H9 (cell line): ENCODE measurements at regions not wholly inside any gene's neighbourhood (a gene's known extent, or its start where the extent isn't known, plus 50 kb on each side); places are given as distances from the start of the nearest gene placed in this dataset.

ENCODE experiments used
- DNase-seq: peaks from one replicate; pipeline ENCODE4 v3.0.0-alpha.2; 2017
- H2AFZ ChIP-seq: one replicate; pipeline ENCODE4 v1.6.1; 2013; ENCODE audit warnings: mild to moderate bottlenecking, low read length, control low read depth, moderate library complexity
- H2AK5ac ChIP-seq: 2 replicates; pipeline ENCODE4 v1.6.1; 2013; ENCODE audit warnings: low read length, control low read depth, mixed read lengths; ENCODE audit not compliant: insufficient read length
- H2BK120ac ChIP-seq: one replicate; pipeline ENCODE4 v1.6.1; 2013; ENCODE audit warnings: low read depth, mild to moderate bottlenecking, low read length, control low read depth, inconsistent platforms; ENCODE audit not compliant: poor library complexity, severe bottlenecking
- H2BK12ac ChIP-seq: 2 replicates; pipeline ENCODE4 v1.6.1; 2013; ENCODE audit warnings: low read length, control low read depth, mixed read lengths, low read depth; ENCODE audit not compliant: insufficient read length
- H2BK15ac ChIP-seq: 2 replicates; pipeline ENCODE4 v1.6.1; 2013; ENCODE audit warnings: low read depth, low read length, control low read depth
- H2BK20ac ChIP-seq: one replicate; pipeline ENCODE4 v1.6.1; 2013; ENCODE audit warnings: low read depth, mild to moderate bottlenecking, low read length, control low read depth, inconsistent platforms; ENCODE audit not compliant: poor library complexity, severe bottlenecking
- H2BK5ac ChIP-seq: 2 replicates; pipeline ENCODE4 v1.6.1; 2013; ENCODE audit warnings: low read length, control low read depth, mixed read lengths; ENCODE audit not compliant: insufficient read length
- H3K14ac ChIP-seq: 2 replicates; pipeline ENCODE4 v1.6.1; 2013; ENCODE audit warnings: low read length, control low read depth; ENCODE audit not compliant: insufficient read depth
- H3K18ac ChIP-seq: 2 replicates; pipeline ENCODE4 v1.6.1; 2013; ENCODE audit warnings: low read depth, mild to moderate bottlenecking, mixed read lengths, low read length, control low read depth; ENCODE audit not compliant: insufficient read length
- H3K23ac ChIP-seq: 2 replicates; pipeline ENCODE4 v1.6.1; 2013; ENCODE audit warnings: low read length, control low read depth, mixed read lengths, low read depth; ENCODE audit not compliant: insufficient read length
- H3K23me2 ChIP-seq: 2 replicates; pipeline ENCODE4 v1.6.1; 2013; ENCODE audit warnings: low read depth, mild to moderate bottlenecking, mixed read lengths, low read length, control low read depth; ENCODE audit not compliant: insufficient read length, poor library complexity, severe bottlenecking
- H3K27ac ChIP-seq: 2 replicates; pipeline ENCODE4 v1.5.1; 2013; ENCODE audit warnings: low read length, control low read depth, mixed read lengths, low read depth; ENCODE audit not compliant: insufficient read length
- H3K27me3 ChIP-seq: 2 replicates; pipeline ENCODE4 v1.6.1; 2013; ENCODE audit warnings: low read length, control low read depth, inconsistent platforms; ENCODE audit not compliant: insufficient read depth
- H3K4ac ChIP-seq: 2 replicates; pipeline ENCODE4 v1.6.1; 2013; ENCODE audit warnings: low read depth, mild to moderate bottlenecking, control low read depth, inconsistent platforms, low read length, moderate library complexity
- H3K4me1 ChIP-seq: 2 replicates; pipeline ENCODE4 v1.6.1; 2013; ENCODE audit warnings: low read length, control low read depth, inconsistent platforms; ENCODE audit not compliant: insufficient read depth
- H3K4me2 ChIP-seq: 2 replicates; pipeline ENCODE4 v1.6.1; 2013; ENCODE audit warnings: low read length, control low read depth, mixed read lengths; ENCODE audit not compliant: insufficient read length, insufficient read depth
- H3K56ac ChIP-seq: 2 replicates; pipeline ENCODE4 v1.6.1; 2013; ENCODE audit warnings: low read depth, mild to moderate bottlenecking, mixed read lengths, low read length, control low read depth; ENCODE audit not compliant: insufficient read length
- H3K79me1 ChIP-seq: 2 replicates; pipeline ENCODE4 v1.6.1; 2013; ENCODE audit warnings: low read depth, mild to moderate bottlenecking, moderate library complexity, low read length, control low read depth, inconsistent platforms; ENCODE audit not compliant: insufficient read depth, poor library complexity, severe bottlenecking
- H3K79me2 ChIP-seq: 2 replicates; pipeline ENCODE4 v1.6.1; 2013; ENCODE audit warnings: low read length, control low read depth, inconsistent platforms; ENCODE audit not compliant: insufficient read depth
- H3K9ac ChIP-seq: 2 replicates; pipeline ENCODE4 v1.6.1; 2013; ENCODE audit warnings: low read length, control low read depth, mixed read lengths; ENCODE audit not compliant: insufficient read length; ENCODE audit errors: extremely low read depth
- H3K9me3 ChIP-seq: one replicate; pipeline ENCODE4 v1.6.1; 2013; ENCODE audit warnings: low read depth, low read length, inconsistent platforms; ENCODE audit not compliant: control insufficient read depth
- H3T11ph ChIP-seq: one replicate; pipeline ENCODE4 v1.6.1; 2013; ENCODE audit warnings: mild to moderate bottlenecking, low read length, control low read depth, inconsistent platforms
- H4K20me1 ChIP-seq: one replicate; pipeline ENCODE4 v1.6.1; 2013; ENCODE audit not compliant: control insufficient read depth, insufficient read length, insufficient read depth
- H4K5ac ChIP-seq: 2 replicates; pipeline ENCODE4 v1.6.1; 2013; ENCODE audit warnings: low read depth, mild to moderate bottlenecking, mixed read lengths, low read length, control low read depth; ENCODE audit not compliant: insufficient read length
- H4K8ac ChIP-seq: replicated peaks from 2 replicates; pipeline ENCODE4 v1.6.1; 2013; ENCODE audit warnings: low read length, control low read depth, mixed read lengths, low read depth; ENCODE audit not compliant: insufficient read length
- H4K91ac ChIP-seq: 2 replicates; pipeline ENCODE4 v1.6.1; 2013; ENCODE audit warnings: low read depth, mild to moderate bottlenecking, moderate library complexity, mixed read lengths, low read length, control low read depth; ENCODE audit not compliant: insufficient read length
- H3K27ac Mint-ChIP-seq, 3 experiments: 2 replicates in 2 of 3; 3 replicates in 1 of 3; pipeline ENCODE4 v1.8.0; 2020 to 2021; ENCODE audit warnings: mixed read lengths in 3 of 3, mild to moderate bottlenecking in 1 of 3, moderate library complexity in 1 of 3
- H3K27me3 Mint-ChIP-seq: 2 replicates; pipeline ENCODE4 v1.8.0; 2021; ENCODE audit warnings: low read depth, mild to moderate bottlenecking, moderate library complexity, mixed read lengths
- H3K36me3 Mint-ChIP-seq, 3 experiments: 2 replicates in 2 of 3; 3 replicates in 1 of 3; pipeline ENCODE4 v1.8.0; 2020 to 2021; ENCODE audit warnings: low read depth in 3 of 3, mixed read lengths in 3 of 3; ENCODE audit not compliant: insufficient read depth in 1 of 3
- H3K4me1 Mint-ChIP-seq, 2 experiments: 2 replicates each; pipeline ENCODE4 v1.8.0; 2020; ENCODE audit warnings: mixed read lengths in 2 of 2
- H3K4me3 Mint-ChIP-seq, 2 experiments: 2 replicates in 1 of 2; 3 replicates in 1 of 2; pipeline ENCODE4 v1.8.0; 2020 to 2021; ENCODE audit warnings: mild to moderate bottlenecking in 2 of 2, mixed read lengths in 2 of 2, moderate library complexity in 1 of 2
- H3K9me3 Mint-ChIP-seq, 2 experiments: 2 replicates in 1 of 2; 3 replicates in 1 of 2; pipeline ENCODE4 v1.8.0; 2020; ENCODE audit warnings: mild to moderate bottlenecking in 2 of 2, mixed read lengths in 2 of 2, moderate library complexity in 1 of 2
- CTCF ChIP-seq: fragments of 200-600 bp; sonication (generic); conservative IDR thresholded peaks from 3 replicates; pipeline ENCODE4 v1.8.0; 2021; ENCODE audit warnings: antibody characterized with exemption, mild to moderate bottlenecking
- WGBS: extraction: QIAGEN DNeasy Blood & Tissue Kit; methylation state at CpG from one replicate; pipeline ENCODE4 v1.1.7; 2013; ENCODE audit warnings: missing lambda C conversion rate, low lambda C conversion rate, mixed read lengths; ENCODE audit not compliant: insufficient read length; ENCODE audit errors: extremely low coverage; 5-methylcytosine and 5-hydroxymethylcytosine counted together

GRCh38 chr2:100744184-100744583 lies 75.8 kb upstream of the NPAS2 start:
- Histone ChIP-seq H3K4me1 (no peaks in the 10 kb centered on the region), H2BK20ac (no peak overlapping the region), H3K27ac (no peak overlapping the region), H2AFZ (no peak overlapping the region), H4K91ac (no peak overlapping the region), H2BK15ac (no peak overlapping the region), H4K20me1 (no peaks in the 10 kb centered on the region), H3K14ac (no peak overlapping the region), H2BK5ac (no peak overlapping the region), H3K23me2 (no peaks in the 10 kb centered on the region), H3K4me2 (no peak overlapping the region), H3K18ac (no peak overlapping the region), H4K8ac (no peak overlapping the region), H3K56ac (no peak overlapping the region), H3K79me2 (no peaks in the 10 kb centered on the region; the same call in 1 of the 2 replicates), H4K5ac (no peak overlapping the region), H3K79me1 (no peaks in the 10 kb centered on the region), H3T11ph (no peak overlapping the region), H2BK120ac (no peak overlapping the region), H3K27me3 (no peaks in the 10 kb centered on the region), H3K9me3 (no peaks in the 10 kb centered on the region), H3K4ac (no peak overlapping the region), H2BK12ac (no peak overlapping the region), H3K23ac (no peak overlapping the region), H3K9ac (no peak overlapping the region), H2AK5ac (no peak overlapping the region)
- H3K9me3 Mint-ChIP-seq: no peaks in the 10 kb centered on the region
- 0 out of 4 replicates have a peak, but pooled peaks cover 0 to 3% of the 10 kb centered on the region in 2 experiments for H3K4me1 Mint-ChIP-seq
- H3K27ac Mint-ChIP-seq: no peak overlapping the region
- no peaks in the 10 kb centered on the region for H3K36me3 Mint-ChIP-seq
- DNase-seq: no peak
- TF ChIP-seq CTCF: no peak
- no CpG with 5 or more reads among the region's 11 CpGs for WGBS
- no peak overlapping the region for H3K4me3 Mint-ChIP-seq
- peaks cover 7% of the 10 kb centered on the region for H3K27me3 Mint-ChIP-seq
